ENCODE measurements at regions not wholly inside any gene's neighbourhood (a gene's known extent, or its start where the extent isn't known, plus 50 kb on each side); places are given as distances from the start of the nearest gene placed in this dataset.

DNA sequence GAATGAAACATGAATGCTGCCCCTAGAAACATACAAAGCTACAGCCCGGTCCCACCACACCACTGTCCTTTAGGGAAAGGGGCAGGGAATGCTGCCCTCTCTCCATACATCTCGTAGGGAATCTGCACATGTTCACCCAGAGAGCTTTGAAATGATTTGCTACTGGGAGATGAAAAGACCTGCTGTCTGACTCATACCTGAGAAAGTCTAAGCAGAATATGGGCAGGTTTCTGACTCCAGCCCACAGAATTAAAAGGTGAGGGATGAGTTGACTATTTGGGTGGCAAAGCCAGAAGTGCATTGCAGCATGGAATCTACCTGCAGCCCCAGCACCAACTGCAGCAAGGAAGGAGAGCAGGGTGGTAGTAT lies 297.9 kb downstream of the TLE1 start:
- ATAC-seq, result no peak
- Histone ChIP-seq H3K27me3 (ENCODE audit: control insufficient read depth, insufficient read depth, low read length) (no peaks in the 10 kb centered on the region), H3K36me3 (ENCODE audit: control insufficient read depth, insufficient read depth, low read length) (no peaks in the 10 kb centered on the region), H3K27ac (ENCODE audit: low read length) (no peak overlapping the region), H3K4me3 (ENCODE audit: low read depth in 2 of 2, low read length in 2 of 2) (no peak overlapping the region), H3K4me1 (ENCODE audit: control insufficient read depth, insufficient read depth, low read length) (no peaks in the 10 kb centered on the region), H3K9me3 (ENCODE audit: control insufficient read depth, insufficient read depth, low read depth, low read length) (no peaks in the 10 kb centered on the region)
- intact Hi-C loops (cut with micrococcal nuclease; ENCODE audit: unreplicated experiment), result no loop called here
- no TSS peak for BruUV-seq (replicated peaks)
- no peak for DNase-seq (ENCODE audit: low read depth, low spot score)
- CTCF ChIA-PET, result no interaction called here
- TF ChIP-seq, protein P1, sequence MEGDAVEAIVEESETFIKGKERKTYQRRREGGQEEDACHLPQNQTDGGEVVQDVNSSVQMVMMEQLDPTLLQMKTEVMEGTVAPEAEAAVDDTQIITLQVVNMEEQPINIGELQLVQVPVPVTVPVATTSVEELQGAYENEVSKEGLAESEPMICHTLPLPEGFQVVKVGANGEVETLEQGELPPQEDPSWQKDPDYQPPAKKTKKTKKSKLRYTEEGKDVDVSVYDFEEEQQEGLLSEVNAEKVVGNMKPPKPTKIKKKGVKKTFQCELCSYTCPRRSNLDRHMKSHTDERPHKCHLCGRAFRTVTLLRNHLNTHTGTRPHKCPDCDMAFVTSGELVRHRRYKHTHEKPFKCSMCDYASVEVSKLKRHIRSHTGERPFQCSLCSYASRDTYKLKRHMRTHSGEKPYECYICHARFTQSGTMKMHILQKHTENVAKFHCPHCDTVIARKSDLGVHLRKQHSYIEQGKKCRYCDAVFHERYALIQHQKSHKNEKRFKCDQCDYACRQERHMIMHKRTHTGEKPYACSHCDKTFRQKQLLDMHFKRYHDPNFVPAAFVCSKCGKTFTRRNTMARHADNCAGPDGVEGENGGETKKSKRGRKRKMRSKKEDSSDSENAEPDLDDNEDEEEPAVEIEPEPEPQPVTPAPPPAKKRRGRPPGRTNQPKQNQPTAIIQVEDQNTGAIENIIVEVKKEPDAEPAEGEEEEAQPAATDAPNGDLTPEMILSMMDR (IDR thresholded peaks at IDR 0.05), result no peak
- TF ChIP-seq POLR2AphosphoS5 (IDR thresholded peaks at IDR 0.05; ENCODE audit: low read depth, low read length) (no peak), TCF7L2 (IDR thresholded peaks at IDR 0.05; ENCODE audit: low read depth, low read length) (no peak), SIN3A (IDR thresholded peaks at IDR 0.05; ENCODE audit: borderline replicate concordance, insufficient read depth, low read depth, low read length) (no peak)
- TF ChIP-seq, protein P2, sequence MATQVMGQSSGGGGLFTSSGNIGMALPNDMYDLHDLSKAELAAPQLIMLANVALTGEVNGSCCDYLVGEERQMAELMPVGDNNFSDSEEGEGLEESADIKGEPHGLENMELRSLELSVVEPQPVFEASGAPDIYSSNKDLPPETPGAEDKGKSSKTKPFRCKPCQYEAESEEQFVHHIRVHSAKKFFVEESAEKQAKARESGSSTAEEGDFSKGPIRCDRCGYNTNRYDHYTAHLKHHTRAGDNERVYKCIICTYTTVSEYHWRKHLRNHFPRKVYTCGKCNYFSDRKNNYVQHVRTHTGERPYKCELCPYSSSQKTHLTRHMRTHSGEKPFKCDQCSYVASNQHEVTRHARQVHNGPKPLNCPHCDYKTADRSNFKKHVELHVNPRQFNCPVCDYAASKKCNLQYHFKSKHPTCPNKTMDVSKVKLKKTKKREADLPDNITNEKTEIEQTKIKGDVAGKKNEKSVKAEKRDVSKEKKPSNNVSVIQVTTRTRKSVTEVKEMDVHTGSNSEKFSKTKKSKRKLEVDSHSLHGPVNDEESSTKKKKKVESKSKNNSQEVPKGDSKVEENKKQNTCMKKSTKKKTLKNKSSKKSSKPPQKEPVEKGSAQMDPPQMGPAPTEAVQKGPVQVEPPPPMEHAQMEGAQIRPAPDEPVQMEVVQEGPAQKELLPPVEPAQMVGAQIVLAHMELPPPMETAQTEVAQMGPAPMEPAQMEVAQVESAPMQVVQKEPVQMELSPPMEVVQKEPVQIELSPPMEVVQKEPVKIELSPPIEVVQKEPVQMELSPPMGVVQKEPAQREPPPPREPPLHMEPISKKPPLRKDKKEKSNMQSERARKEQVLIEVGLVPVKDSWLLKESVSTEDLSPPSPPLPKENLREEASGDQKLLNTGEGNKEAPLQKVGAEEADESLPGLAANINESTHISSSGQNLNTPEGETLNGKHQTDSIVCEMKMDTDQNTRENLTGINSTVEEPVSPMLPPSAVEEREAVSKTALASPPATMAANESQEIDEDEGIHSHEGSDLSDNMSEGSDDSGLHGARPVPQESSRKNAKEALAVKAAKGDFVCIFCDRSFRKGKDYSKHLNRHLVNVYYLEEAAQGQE (IDR thresholded peaks at IDR 0.05; ENCODE audit: insufficient read depth in 1 of 2, low read depth in 2 of 2, low read length in 1 of 2), result no peak
- POLR2A ChIA-PET, result no interaction called here
- in situ Hi-C loops (cut with HindIII; ENCODE audit: low pct_unique_long_range_greater_than_20kb, low sequenced_read_pairs), result no loop called here

DNA sequence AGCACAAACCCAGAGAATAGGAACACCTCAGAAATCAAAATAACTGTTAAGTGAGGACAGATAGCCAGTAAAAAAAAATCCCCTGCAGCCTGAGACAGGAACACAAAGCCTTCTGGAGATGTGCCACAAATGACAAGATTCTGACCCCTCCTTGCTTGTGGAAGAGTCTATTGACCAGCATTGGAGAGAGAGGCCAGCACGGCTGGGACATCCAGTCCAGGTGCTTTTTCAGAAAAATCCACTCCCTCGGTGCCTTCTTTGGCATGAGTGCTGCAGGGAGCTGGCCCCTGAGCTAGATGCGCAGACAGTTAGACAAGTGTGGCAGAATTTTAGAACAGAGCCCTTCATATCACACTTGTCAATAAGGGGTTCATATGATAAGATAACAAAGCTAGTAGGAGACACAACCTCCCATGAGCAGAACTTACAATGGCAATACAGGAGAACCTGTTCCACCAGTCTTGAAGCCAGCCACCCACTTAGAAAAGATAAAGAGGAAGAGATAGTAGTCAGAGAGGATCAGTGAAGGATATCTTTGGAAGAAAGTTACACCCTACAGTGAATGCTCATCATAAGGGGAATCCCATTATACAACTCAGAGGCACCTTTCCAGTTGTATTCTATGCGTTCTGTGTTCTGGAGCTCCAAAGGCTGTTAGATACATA lies 298.4 kb downstream of the TLE1 start:
- no TSS peak for BruUV-seq (replicated peaks)
- in situ Hi-C loops (cut with HindIII; ENCODE audit: low pct_unique_long_range_greater_than_20kb, low sequenced_read_pairs) (no loop called here), intact Hi-C loops (cut with micrococcal nuclease; ENCODE audit: unreplicated experiment) (no loop called here)
- POLR2A ChIA-PET, result no interaction called here
- Histone ChIP-seq H3K36me3 (ENCODE audit: control insufficient read depth, insufficient read depth, low read length) (no peaks in the 10 kb centered on the region), H3K27me3 (ENCODE audit: control insufficient read depth, insufficient read depth, low read length) (no peaks in the 10 kb centered on the region), H3K9me3 (ENCODE audit: control insufficient read depth, insufficient read depth, low read depth, low read length) (no peaks in the 10 kb centered on the region), H3K27ac (ENCODE audit: low read length) (no peak overlapping the region), H3K4me1 (ENCODE audit: control insufficient read depth, insufficient read depth, low read length) (no peaks in the 10 kb centered on the region), H3K4me3 (ENCODE audit: low read depth in 2 of 2, low read length in 2 of 2) (no peak overlapping the region)
- DNase-seq (ENCODE audit: low read depth, low spot score) (no peak), ATAC-seq (no peak)
- CTCF ChIA-PET, result no interaction called here
- TF ChIP-seq POLR2AphosphoS5 (IDR thresholded peaks at IDR 0.05; ENCODE audit: low read depth, low read length) (no peak), SIN3A (IDR thresholded peaks at IDR 0.05; ENCODE audit: borderline replicate concordance, insufficient read depth, low read depth, low read length) (no peak), TCF7L2 (IDR thresholded peaks at IDR 0.05; ENCODE audit: low read depth, low read length) (no peak)

DNA sequence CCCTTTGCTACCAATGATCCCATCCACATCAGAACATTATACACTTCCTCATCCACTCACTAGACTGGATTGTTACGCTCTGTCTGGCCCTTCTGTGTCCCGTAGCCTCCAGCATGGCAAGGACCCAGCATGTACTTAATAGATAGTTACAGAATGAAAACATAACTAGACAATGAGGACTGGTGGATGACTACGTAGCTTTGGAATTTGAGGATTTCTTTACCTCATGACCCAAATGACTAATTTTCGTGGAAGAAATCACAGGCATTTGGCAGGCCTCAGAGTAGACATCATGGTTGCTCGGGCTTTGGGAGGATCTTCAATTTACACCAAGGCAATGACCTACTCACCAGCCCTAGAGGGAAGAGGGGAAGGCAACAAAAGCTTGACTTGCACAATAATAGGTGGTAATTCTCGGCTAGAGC lies 299.8 kb downstream of the TLE1 start:
- POLR2A ChIA-PET, result no interaction called here

More for the DNA sequence above, 299.8 kb downstream of the TLE1 start:
- CTCF ChIA-PET, result no interaction called here
- TF ChIP-seq, protein P1 (IDR thresholded peaks at IDR 0.05), result no peak
- no peak for TF ChIP-seq POLR2AphosphoS5 (IDR thresholded peaks at IDR 0.05; ENCODE audit: low read depth, low read length)
- no peak for TF ChIP-seq TCF7L2 (IDR thresholded peaks at IDR 0.05; ENCODE audit: low read depth, low read length)
- intact Hi-C loops (cut with micrococcal nuclease; ENCODE audit: unreplicated experiment) (no loop called here), in situ Hi-C loops (cut with HindIII; ENCODE audit: low pct_unique_long_range_greater_than_20kb, low sequenced_read_pairs) (no loop called here)
- DNase-seq (ENCODE audit: low read depth, low spot score) (peak; percentile 15), ATAC-seq (no peak)
- H3K27me3 ChIP-seq (ENCODE audit: control insufficient read depth, insufficient read depth, low read length), result no peaks in the 10 kb centered on the region
- no peaks in the 10 kb centered on the region for H3K4me1 ChIP-seq (ENCODE audit: control insufficient read depth, insufficient read depth, low read length)
- H3K27ac ChIP-seq (ENCODE audit: low read length), result no peak overlapping the region
- no peak overlapping the region for H3K4me3 ChIP-seq (ENCODE audit: low read depth in 2 of 2, low read length in 2 of 2)
- no peaks in the 10 kb centered on the region for H3K9me3 ChIP-seq (ENCODE audit: control insufficient read depth, insufficient read depth, low read depth, low read length)
- no TSS peak for BruUV-seq (replicated peaks)
- no peaks in the 10 kb centered on the region for H3K36me3 ChIP-seq (ENCODE audit: control insufficient read depth, insufficient read depth, low read length)

Measured in Panc1 (cell line).